Dendritic cell treated with granulocyte-macrophage colony-stimulating factor and Interleukin-4, amounts not matched to agents 40 ng/mL and 50 ng/mL, for 4 days (primary cell): ENCODE measurements at regions not wholly inside any gene's neighbourhood (a gene's known extent, or its start where the extent isn't known, plus 50 kb on each side); places are given as distances from the start of the nearest gene placed in this dataset.
"Not testable (repeated sequence)": the region's sequence is repeated elsewhere in the genome, so short reads cannot be mapped to it uniquely, and the experiment has no call there.

Source experiments
- H3K27ac Mint-ChIP-seq: one replicate; pipeline ENCODE4 v1.8.0; 2022; ENCODE audit warnings: mild to moderate bottlenecking, mixed read lengths
- H3K27me3 Mint-ChIP-seq: one replicate; pipeline ENCODE4 v1.8.0; 2022; ENCODE audit warnings: mild to moderate bottlenecking, mixed read lengths
- H3K36me3 Mint-ChIP-seq: one replicate; pipeline ENCODE4 v1.8.0; 2022; ENCODE audit warnings: low read depth, mixed read lengths
- H3K4me1 Mint-ChIP-seq: one replicate; pipeline ENCODE4 v1.8.0; 2022; ENCODE audit warnings: low read depth, mixed read lengths
- H3K4me3 Mint-ChIP-seq: one replicate; pipeline ENCODE4 v1.8.0; 2022; ENCODE audit warnings: mild to moderate bottlenecking, moderate library complexity, mixed read lengths
- H3K9me3 Mint-ChIP-seq: one replicate; pipeline ENCODE4 v1.8.0; 2022; ENCODE audit warnings: mixed read lengths
- intact Hi-C: fragments of 100-400 bp; cut with micrococcal nuclease; formaldehyde crosslinking; loops from one replicate; pipeline ENCODE4 v1.15.0; 2022

DNA sequence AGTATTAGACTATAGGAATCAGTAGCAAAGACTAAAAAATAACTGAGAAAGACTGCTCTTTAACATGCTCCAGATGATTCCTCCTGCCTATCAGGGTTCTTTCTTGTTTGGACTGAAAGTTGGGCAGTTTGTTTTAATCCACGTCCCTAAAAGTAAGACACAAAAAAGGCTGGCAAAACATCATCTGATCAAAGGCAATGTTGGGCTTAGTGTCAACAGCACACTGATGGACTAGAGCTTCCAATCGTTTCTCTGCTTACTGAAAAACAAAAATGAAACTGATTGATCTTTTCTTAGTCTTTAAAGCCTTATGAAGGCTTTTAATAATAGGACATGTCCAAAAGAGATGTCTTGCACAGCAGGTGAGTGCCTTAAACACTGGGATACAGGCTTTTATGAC lies 1567.9 kb upstream of the PRR20A start:
- Mint-ChIP-seq H3K27me3 (no peaks in the 10 kb centered on the region), H3K4me3 (no peak overlapping the region), H3K4me1 (no peaks in the 10 kb centered on the region), H3K36me3 (no peaks in the 10 kb centered on the region), H3K9me3 (peaks cover 6% of the 10 kb centered on the region), H3K27ac (no peak overlapping the region)
- intact Hi-C loops = no loop called here

DNA sequence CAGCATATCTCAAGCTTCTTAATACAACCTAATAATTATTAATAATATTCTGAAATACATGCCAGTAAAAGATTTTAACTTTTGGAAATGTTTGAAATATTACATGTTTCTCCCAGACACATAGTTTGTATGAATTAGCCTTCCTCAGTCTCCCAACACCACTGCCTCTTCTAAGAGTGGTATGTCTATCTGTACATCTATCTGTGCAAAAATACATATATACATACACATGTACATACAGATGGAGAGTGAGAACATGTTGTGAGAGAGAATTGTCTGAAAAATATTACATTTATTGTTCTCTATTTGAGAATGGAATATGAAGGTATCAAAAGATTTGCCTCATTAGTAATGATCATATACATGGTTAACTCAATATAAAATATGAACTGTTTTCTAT lies 1567.2 kb upstream of the PRR20A start:
- Mint-ChIP-seq H3K4me3 (no peak overlapping the region), H3K4me1 (no peaks in the 10 kb centered on the region), H3K27me3 (no peaks in the 10 kb centered on the region)

DNA sequence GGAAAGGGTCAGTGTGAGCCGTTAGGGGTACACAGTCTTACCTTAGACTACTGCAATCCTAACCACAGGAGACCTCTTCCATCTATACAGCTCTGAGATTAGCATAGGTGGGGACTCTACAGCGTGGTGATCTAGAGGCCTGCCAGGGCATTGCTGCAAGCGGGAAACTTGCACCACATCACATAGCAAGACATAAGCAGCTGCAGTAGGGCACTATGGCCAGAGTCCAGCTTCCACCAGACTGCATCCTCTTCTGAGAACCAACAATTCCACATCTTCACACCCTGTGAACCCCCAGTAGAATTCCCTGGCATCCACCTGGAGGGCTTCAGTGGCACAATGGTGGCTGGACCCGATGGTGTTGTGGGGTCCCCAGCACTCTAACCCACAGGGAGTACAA lies 1564.3 kb upstream of the PRR20A start:
- no peak overlapping the region for H3K27ac Mint-ChIP-seq
- H3K27me3 Mint-ChIP-seq = no peaks in the 10 kb centered on the region
- H3K4me1 Mint-ChIP-seq = no peaks in the 10 kb centered on the region
- no peaks in the 10 kb centered on the region for H3K36me3 Mint-ChIP-seq
- H3K9me3 Mint-ChIP-seq = peaks cover 24% of the 10 kb centered on the region
- intact Hi-C loops = no loop called here
- H3K4me3 Mint-ChIP-seq = no peak overlapping the region

More for the DNA sequence above, 1567.2 kb upstream of the PRR20A start:
- H3K36me3 Mint-ChIP-seq = no peaks in the 10 kb centered on the region
- no peak overlapping the region for H3K27ac Mint-ChIP-seq
- intact Hi-C loops = no loop called here
- peaks cover 8% of the 10 kb centered on the region for H3K9me3 Mint-ChIP-seq

DNA sequence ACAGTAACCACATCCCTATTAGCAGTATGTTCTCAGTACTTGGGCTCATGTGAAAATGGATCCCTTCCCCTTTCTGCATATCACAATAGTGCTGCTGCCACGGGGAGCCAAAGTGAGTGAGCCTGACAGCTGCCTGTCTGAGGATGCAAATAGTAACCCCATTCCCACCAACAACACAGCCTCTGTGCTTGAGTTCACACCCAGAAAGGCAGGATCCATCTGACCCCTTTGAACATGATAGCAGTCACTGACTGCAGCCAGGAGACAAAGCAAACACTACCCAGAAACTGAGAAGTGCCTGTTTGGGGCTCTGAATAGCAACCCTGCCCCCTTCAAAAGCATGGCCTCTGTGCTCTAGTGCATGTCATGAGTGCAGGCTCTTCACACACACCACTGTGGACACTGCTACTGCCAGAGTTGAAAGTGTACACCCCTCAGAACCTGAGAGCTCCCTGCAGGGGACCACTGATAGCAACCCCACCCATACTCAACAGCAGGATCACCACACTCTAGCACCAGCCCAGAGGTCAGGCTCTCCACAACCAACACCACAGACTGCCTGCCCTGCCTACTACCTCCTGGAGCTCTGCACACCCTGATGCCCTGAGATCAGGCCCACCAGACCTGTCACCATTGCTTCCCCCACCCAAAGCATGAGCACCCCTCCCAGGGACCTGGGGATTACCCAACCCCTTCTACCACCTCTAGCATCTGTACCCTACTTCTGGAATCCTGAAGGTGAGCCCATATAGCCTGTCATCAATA lies 1563.5 kb upstream of the PRR20A start:
- intact Hi-C loops = no loop called here
- Mint-ChIP-seq H3K4me3 (no peak overlapping the region), H3K27ac (no peak overlapping the region), H3K9me3 (peaks cover 30% of the 10 kb centered on the region), H3K27me3 (no peaks in the 10 kb centered on the region), H3K4me1 (no peaks in the 10 kb centered on the region), H3K36me3 (no peaks in the 10 kb centered on the region)

DNA sequence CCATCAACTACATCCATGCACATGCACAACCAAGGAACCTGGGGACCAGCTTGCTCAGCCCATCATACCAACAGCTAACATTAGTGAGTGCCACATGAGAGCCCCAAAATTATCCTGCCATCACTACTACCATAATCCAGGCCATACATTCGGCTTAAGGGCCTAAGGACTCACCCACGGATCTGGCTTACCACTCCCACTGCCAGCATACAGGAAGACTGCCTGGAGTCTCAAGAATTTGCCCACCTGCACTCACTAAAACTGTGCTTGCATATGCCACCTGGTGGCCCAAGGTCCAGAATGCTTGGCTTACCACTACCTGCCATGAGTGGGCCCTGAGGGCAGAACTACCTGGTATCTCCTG lies 1562.9 kb upstream of the PRR20A start:
- intact Hi-C loops = no loop called here
- H3K4me1 Mint-ChIP-seq = no peaks in the 10 kb centered on the region
- H3K27ac Mint-ChIP-seq = no peak overlapping the region
- peaks cover 35% of the 10 kb centered on the region for H3K9me3 Mint-ChIP-seq
- no peak overlapping the region for H3K4me3 Mint-ChIP-seq
- no peaks in the 10 kb centered on the region for H3K36me3 Mint-ChIP-seq
- H3K27me3 Mint-ChIP-seq = no peaks in the 10 kb centered on the region

DNA sequence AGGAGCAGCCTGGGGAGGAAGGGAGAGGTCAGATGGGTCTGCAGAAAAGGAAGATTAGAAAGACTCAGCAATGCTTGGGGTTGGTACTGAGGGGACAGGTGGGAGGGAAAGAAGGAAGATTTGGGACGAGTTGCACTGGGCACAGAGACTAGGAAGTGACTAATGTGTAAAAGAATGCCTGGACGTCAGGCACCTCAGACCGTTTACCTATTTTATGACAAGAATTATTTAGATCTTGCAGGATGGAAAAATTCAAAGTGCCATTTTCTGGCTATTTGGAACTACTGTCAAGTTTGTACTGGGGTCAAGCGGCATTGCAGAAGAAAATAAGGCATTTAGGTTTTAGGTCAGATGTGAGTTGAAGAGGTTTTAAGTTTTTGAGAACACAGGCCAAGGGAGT lies 1558.4 kb upstream of the PRR20A start:
- H3K36me3 Mint-ChIP-seq, H3K4me1 Mint-ChIP-seq, H3K27me3 Mint-ChIP-seq, intact Hi-C loops, H3K4me3 Mint-ChIP-seq, H3K27ac Mint-ChIP-seq: not testable (repeated sequence)
- H3K9me3 Mint-ChIP-seq = peaks cover 43% of the 10 kb centered on the region

DNA sequence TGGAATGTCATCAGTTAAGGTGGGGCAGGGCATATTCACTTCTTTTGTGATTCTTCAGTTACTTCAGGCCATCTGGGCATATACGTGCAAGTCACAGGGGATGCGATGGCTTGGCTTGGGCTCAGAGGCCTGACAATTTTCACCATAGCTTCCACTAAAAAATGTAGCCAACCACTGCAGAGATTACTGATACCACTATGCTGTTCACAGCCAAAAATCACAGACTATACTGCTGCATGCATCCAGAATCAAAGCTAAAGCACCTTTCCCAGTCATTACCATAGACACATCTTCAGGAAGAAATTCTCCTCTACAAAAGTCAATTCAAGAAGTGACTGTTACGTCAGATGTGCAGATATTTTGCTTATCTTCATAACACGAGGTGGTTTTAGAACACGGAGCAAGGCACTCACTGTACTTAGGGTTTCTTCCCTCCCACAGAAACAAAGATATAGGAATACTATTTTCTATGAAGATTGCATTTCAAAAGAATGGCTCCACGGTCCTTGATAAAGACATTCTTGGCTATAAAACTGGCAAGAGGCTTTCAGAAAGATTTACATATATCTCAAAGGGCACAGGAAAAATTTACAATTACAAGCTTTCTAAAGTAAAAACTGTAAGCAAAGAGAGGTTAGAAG lies 1556.6 kb upstream of the PRR20A start:
- Mint-ChIP-seq H3K27ac (no peak overlapping the region), H3K4me3 (no peak overlapping the region), H3K9me3 (peaks cover 43% of the 10 kb centered on the region), H3K4me1 (no peaks in the 10 kb centered on the region), H3K27me3 (no peaks in the 10 kb centered on the region), H3K36me3 (no peaks in the 10 kb centered on the region)
- intact Hi-C loops = no loop called here

DNA sequence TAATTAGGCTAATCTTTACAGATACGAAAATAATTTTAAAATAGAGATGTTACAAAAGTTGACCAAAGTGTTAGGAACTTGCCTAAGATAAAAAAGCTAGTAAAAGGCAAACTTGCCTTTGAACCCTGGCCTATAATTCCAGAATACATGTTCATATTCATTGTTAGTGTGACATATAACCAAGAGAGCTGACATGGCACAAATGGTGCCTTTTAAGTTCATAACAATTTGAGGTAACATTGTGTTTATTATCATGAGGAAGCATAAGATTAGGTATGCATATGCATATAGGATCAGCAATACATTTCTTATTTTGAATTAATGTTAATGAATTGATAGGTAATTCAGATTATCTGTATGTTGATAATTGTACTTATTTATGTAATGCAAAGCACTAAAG lies 1537.9 kb upstream of the PRR20A start:
- H3K9me3 Mint-ChIP-seq = peaks cover 12% of the 10 kb centered on the region
- H3K4me3 Mint-ChIP-seq = no peak overlapping the region
- no peaks in the 10 kb centered on the region for H3K4me1 Mint-ChIP-seq
- H3K36me3 Mint-ChIP-seq = no peaks in the 10 kb centered on the region
- intact Hi-C loops = no loop called here
- H3K27me3 Mint-ChIP-seq = no peaks in the 10 kb centered on the region
- no peak overlapping the region for H3K27ac Mint-ChIP-seq

DNA sequence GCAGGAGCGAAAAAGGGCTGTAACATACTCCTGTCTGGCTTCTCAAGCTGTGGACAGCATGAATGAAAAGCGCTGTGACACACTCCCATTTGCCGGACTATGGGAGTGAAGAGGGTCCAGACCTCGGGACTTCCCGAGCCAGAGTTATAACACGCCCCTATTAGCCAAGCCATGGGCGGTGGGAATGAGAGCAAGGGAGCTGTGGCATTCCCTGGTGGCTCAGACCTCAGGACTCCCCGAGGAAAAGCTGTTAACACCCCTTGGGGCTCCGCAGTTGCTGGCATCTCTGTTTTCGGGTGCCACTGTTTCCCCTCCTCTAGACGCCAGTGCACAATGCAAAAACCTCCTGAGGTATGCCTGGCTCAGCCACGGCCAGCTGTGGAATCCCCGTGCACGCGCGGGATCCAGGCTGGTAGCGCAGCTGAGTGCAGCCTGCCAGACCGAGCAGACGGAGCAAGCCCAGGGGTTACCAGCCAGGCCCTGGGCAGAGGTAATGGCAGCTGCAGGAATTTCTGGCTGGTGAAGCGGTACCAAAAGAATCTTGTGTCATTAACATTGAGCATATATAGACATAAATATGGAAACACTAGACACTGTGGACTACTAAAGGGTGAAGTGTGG lies 1534.6 kb upstream of the PRR20A start:
- intact Hi-C loops = no loop called here
- Mint-ChIP-seq H3K4me3 (no peak overlapping the region), H3K9me3 (peaks cover 12% of the 10 kb centered on the region), H3K27ac (no peak overlapping the region), H3K4me1 (no peaks in the 10 kb centered on the region), H3K36me3 (no peaks in the 10 kb centered on the region), H3K27me3 (no peaks in the 10 kb centered on the region)

DNA sequence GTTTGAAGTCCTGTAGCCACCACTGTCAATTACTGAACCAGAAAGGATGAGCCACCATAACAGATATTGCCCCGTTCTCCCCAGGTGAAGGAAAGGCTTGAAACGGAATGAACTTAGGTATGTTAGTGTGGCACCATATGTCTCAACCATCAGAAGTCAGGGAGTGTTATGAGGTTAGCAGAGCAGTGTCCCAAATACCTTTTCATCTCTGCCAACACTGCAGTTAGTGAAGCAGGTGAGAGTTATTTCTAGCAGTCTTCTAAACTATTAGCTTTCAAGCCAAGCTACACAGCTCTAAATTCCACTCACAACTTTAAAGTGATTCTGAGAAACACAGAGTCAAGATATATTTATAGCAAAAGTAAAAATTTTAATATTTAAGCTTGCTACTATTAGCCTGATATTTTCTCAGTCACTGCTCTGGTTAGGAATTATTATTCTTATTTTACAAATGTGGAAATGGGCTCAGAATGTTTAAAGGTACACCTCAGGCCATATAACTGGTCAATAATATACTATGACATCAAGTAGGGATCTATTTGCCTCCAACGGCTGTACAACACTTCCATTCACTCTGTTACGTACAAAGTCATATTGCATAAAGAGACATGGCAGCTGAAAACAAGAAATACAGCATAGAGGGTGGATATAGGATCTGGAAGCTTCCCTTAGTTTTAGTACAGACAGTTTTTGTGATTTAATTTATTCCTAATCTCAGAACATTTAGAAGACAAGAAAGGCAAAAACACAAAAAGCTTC lies 1527.1 kb upstream of the PRR20A start:
- intact Hi-C loops = no loop called here
- H3K27me3 Mint-ChIP-seq = no peaks in the 10 kb centered on the region
- H3K27ac Mint-ChIP-seq = no peak overlapping the region
- H3K4me3 Mint-ChIP-seq = no peak overlapping the region
- no peaks in the 10 kb centered on the region for H3K36me3 Mint-ChIP-seq
- no peaks in the 10 kb centered on the region for H3K4me1 Mint-ChIP-seq
- H3K9me3 Mint-ChIP-seq = no peaks in the 10 kb centered on the region

DNA sequence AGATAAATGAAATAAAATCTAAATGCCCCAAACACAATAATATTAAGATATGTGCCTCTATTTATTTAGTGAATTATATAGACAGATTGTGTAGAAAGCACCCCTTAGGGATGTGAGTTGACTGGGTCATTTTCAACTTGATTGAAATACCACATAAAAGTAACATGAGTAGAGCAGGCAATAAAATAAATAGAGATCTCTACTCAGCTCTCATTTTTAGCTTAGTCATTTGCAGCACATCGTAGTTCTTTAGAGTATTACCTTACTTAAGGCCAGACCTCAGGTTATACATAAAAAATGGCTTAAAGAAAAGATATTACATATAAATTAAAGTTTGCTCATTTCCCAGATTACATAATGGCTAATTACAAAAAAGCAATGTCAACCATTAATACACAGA lies 1525.6 kb upstream of the PRR20A start:
- H3K4me1 Mint-ChIP-seq = no peaks in the 10 kb centered on the region
- intact Hi-C loops = no loop called here
- no peak overlapping the region for H3K27ac Mint-ChIP-seq
- H3K27me3 Mint-ChIP-seq = no peaks in the 10 kb centered on the region
- H3K9me3 Mint-ChIP-seq = no peaks in the 10 kb centered on the region
- H3K36me3 Mint-ChIP-seq = no peaks in the 10 kb centered on the region
- H3K4me3 Mint-ChIP-seq = no peak overlapping the region

DNA sequence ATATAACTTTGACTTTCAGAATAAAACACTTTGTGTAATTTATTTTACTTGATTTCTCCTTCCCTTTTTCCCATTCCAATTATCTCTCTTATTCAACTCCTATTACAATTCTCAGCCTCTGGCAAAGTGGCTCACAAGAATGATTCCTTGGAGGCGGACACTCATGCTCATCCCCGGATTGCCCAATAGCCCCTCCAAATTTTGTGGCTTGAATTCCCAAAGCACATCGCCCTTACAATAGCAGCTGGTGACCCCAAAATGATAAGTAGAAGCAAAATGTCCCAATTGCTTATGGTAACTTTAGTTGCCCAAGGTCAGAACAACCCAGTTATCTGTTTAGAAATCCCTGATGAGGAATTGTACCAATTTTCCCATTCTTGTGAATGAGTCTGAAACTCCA lies 1523.5 kb upstream of the PRR20A start:
- no peaks in the 10 kb centered on the region for H3K36me3 Mint-ChIP-seq

DNA sequence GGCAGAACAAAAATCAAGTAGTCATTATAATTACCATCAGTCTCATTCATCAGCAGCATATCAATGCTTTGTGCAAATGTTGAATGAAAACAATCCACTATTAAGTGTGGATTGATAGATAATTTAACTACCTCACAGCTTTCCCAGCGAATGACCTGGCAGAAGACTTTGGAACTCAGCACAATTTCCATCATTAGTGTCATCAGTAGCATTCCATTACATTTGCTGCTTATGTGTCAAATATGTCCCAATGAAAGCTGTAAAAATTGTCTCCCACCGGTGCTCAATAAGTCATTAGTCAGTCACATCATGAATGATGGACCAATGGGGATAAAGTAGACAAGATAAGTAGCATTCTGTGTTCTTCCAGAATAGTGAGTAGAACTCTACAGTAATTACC lies 1513.5 kb upstream of the PRR20A start:
- Mint-ChIP-seq H3K36me3 (no peaks in the 10 kb centered on the region), H3K9me3 (peaks cover 26% of the 10 kb centered on the region), H3K27me3 (no peaks in the 10 kb centered on the region), H3K4me3 (no peak overlapping the region), H3K27ac (no peak overlapping the region), H3K4me1 (no peaks in the 10 kb centered on the region)
- intact Hi-C loops = no loop called here

More for the DNA sequence above, 1523.5 kb upstream of the PRR20A start:
- intact Hi-C loops = no loop called here
- no peak overlapping the region for H3K4me3 Mint-ChIP-seq
- no peaks in the 10 kb centered on the region for H3K9me3 Mint-ChIP-seq
- H3K27ac Mint-ChIP-seq = no peak overlapping the region
- H3K27me3 Mint-ChIP-seq = no peaks in the 10 kb centered on the region
- no peaks in the 10 kb centered on the region for H3K4me1 Mint-ChIP-seq

DNA sequence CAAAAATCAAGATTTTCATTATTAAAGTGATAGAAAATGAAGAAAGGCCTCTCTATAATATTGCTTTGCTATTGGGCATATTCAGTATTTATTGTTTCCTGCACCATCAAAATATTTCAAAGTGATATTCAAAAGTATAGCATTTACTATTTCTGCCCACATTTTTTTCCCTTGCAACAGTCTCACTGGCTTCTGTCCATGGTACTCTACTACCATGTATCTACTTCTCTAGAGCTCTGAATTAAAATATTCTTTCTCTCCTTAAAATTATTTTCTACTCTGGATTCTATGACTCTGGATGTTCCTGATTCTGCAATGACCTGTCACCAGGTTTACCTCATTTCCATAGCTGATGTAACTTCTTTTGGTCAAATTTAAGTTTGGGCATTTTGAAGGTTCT lies 1508.3 kb upstream of the PRR20A start:
- Mint-ChIP-seq H3K4me3 (no peak overlapping the region), H3K36me3 (no peaks in the 10 kb centered on the region), H3K27me3 (no peaks in the 10 kb centered on the region), H3K4me1 (no peaks in the 10 kb centered on the region), H3K27ac (no peak overlapping the region), H3K9me3 (peaks cover 37% of the 10 kb centered on the region)
- intact Hi-C loops = no loop called here
